NT2/D1 (cell line): ENCODE measurements at regions not wholly inside any gene's neighbourhood (a gene's known extent, or its start where the extent isn't known, plus 50 kb on each side); places are given as distances from the start of the nearest gene placed in this dataset.

ENCODE experiments used
- DNase-seq: peaks from one replicate; pipeline ENCODE4 v3.0.0-alpha.2; 2011; ENCODE audit warnings: low read depth, low spot score
- H3K27me3 ChIP-seq: 2 replicates; pipeline ENCODE4 v1.6.0; 2011; ENCODE audit warnings: mild to moderate bottlenecking; ENCODE audit not compliant: insufficient read length, insufficient read depth
- H3K36me3 ChIP-seq: 2 replicates; pipeline ENCODE4 v1.6.1; 2011; ENCODE audit warnings: mild to moderate bottlenecking, low read length, mixed read lengths; ENCODE audit not compliant: insufficient read depth, insufficient read length
- H3K4me1 ChIP-seq: 2 replicates; pipeline ENCODE4 v1.5.1; 2011; ENCODE audit not compliant: insufficient read depth, insufficient read length
- H3K4me3 ChIP-seq: 2 replicates; pipeline ENCODE4 v1.5.1; 2011; ENCODE audit warnings: low read depth; ENCODE audit not compliant: insufficient read length
- H3K9ac ChIP-seq: 2 replicates; pipeline ENCODE4 v1.6.0; 2011; ENCODE audit warnings: low read depth; ENCODE audit not compliant: insufficient read length
- H3K9me3 ChIP-seq: 2 replicates; pipeline ENCODE4 v1.5.1; 2011; ENCODE audit warnings: mild to moderate bottlenecking, low read length; ENCODE audit not compliant: insufficient read depth
- SUZ12 ChIP-seq: IDR thresholded peaks from 2 replicates; pipeline ENCODE4 v1.6.1; 2011; ENCODE audit not compliant: insufficient read length, insufficient read depth; ENCODE audit errors: extremely low read depth
- YY1 ChIP-seq: IDR thresholded peaks from 2 replicates; pipeline ENCODE4 v1.6.1; 2011; ENCODE audit not compliant: insufficient read length, insufficient read depth
- ZNF274 ChIP-seq: IDR thresholded peaks from 2 replicates; pipeline ENCODE4 v1.6.1; 2011; ENCODE audit warnings: mild to moderate bottlenecking, low read depth, low read length

DNA sequence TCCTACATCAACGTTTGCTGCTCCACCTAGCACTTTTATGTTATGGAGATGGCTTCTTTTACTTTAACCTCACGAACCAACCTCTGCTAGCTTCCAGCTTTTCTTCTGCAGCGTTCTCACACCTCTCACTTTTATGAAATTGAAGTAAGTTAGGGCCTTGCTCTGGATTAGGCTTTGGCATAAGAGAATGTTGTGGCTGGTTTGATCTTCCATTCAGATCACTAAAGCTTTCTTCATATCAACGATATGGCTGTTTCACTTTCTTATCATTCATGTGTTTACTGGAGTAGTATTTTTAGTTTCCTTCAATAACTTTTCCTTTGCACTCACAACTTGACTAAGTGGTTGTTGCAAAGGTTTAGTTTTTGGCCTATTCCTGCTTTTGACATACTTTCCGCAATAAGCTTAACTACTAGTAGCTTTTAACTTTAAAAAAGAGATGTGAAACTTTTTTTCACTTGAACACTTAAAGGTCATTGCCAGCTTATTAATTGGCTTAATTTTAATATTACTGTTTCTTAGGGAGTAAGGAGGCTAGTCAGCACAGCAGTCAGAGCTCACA, 60.0 kb upstream of the SPRY2 start:
- Histone ChIP-seq H3K9me3 (no peaks in the 10 kb centered on the region), H3K9ac (no peak overlapping the region), H3K4me1 (no peaks in the 10 kb centered on the region), H3K4me3 (no peak overlapping the region), H3K27me3 (no peaks in the 10 kb centered on the region), H3K36me3 (no peaks in the 10 kb centered on the region)
- TF ChIP-seq YY1 (no peak), SUZ12 (no peak), ZNF274 (no peak)
- DNase-seq = no peak

DNA sequence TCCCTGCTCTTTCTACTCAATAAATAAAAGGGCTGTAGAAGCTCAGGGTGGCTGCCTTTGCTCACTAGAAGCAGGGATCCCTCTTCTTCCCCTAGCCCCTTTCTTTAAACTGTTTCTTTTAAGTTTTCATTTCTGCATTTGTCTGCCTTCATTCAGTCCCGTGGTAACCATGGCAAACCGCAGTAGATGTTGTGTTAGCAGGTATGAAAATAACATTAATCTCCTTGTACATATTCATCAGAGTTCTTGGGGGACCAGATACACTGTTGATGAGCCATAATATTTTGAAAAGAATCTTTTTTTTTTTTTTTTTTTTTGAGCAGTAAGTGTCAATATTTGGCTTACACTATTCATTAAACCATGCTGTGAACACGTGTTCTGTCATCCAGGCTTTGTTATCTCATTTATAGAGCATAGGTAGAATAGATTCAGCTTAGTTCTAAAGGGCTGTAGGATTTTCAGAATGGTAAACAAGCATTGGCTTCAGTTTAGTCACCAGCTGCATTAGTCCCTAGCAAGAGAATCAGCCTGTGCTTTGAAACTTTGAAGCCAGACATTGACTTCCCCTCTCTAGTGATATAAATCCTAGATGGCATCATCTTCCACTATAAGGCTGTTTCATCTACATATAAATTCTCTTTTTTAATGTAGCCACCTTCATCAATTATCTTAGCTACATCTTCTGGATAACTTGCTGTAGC, 59.4 kb upstream of the SPRY2 start:
- TF ChIP-seq YY1 = no peak
- no peak for TF ChIP-seq ZNF274
- no peak for TF ChIP-seq SUZ12
- Histone ChIP-seq H3K9me3 (no peaks in the 10 kb centered on the region), H3K9ac (no peak overlapping the region), H3K4me1 (no peaks in the 10 kb centered on the region), H3K27me3 (no peaks in the 10 kb centered on the region), H3K36me3 (no peaks in the 10 kb centered on the region), H3K4me3 (no peak overlapping the region)
- no peak for DNase-seq

DNA sequence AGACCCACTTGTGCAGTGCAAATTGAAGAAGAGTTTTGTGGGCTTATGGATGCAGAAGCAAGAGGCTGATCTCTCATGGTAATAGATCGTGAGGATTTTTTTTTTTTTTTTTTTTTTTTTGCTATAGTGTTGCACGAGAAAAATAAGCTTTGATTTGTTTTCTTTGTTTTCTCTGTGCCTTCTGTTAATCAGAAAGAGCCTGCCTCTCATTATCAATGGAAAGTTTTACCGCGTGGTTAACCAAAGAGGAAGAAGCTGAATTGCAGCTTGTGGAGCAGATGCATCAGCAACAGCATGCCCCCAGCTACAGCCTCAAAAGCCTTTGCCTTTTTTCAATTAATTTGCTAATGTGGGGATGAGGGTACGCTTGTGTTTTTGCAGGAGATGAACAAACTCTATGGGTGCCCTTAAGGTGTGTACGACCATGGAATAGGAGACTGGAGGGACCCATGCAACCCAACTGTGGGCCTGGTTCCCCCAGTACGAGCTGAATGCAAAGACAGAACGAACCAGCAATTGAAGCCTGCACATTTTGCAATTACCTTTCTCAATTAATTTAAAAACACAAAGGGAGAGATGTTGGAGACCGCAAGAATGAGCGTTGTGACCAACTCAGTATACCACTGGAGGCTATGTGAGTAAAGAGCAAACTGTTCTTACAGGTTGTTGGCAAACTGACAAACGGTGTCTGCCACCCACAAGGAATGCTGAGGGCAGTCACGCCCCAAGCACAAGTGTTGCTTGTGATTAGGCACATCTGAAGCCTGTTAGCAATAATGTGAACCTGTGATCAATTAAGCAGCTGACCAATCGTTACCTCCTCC, 58.6 kb upstream of the SPRY2 start:
- no peaks in the 10 kb centered on the region for H3K27me3 ChIP-seq
- no peaks in the 10 kb centered on the region for H3K9me3 ChIP-seq
- TF ChIP-seq YY1 = no peak
- no peak for TF ChIP-seq ZNF274
- TF ChIP-seq SUZ12 = no peak
- no peaks in the 10 kb centered on the region for H3K4me1 ChIP-seq
- no peak overlapping the region for H3K4me3 ChIP-seq
- H3K36me3 ChIP-seq = no peaks in the 10 kb centered on the region
- no peak for DNase-seq
- no peak overlapping the region for H3K9ac ChIP-seq
